ENCODE measurements at regions not wholly inside any gene's neighbourhood (a gene's known extent, or its start where the extent isn't known, plus 50 kb on each side); places are given as distances from the start of the nearest gene placed in this dataset.

- ChIA-PET CTCF (no interaction called here), POLR2A (no interaction called here)
These were observed 109.6 kb downstream of the DYRK2 start for GRCh38 chr12:67758119-67758518.

GRCh38 chr12:67758521-67758920 lies 110.0 kb downstream of the DYRK2 start:
- CTCF ChIA-PET: no interaction called here
- POLR2A ChIA-PET: no interaction called here

DNA sequence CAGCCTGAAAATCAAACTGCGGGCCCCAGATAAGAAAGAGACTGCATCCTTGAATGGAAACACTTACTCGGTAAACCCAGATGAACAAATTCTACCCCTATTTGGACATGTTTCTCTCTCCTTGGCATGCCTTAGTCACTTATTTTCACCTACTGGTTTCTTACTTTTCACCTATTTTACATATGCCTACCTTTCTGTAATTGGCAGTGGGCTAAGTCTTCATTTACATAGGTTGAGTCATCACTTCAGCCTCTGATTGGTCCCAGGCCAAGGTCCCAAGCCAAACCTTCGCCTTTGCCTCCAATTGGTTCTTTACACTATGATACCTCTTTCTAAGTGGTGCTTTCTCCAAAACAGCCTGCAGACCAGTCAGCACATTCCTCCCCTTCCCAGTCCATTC lies 111.3 kb downstream of the DYRK2 start:
- POLR2A ChIA-PET: no interaction called here

GRCh38 chr12:67760586-67761275 lies 112.2 kb downstream of the DYRK2 start:
- ChIA-PET CTCF (no interaction called here), POLR2A (no interaction called here)

More for the DNA sequence above, 111.3 kb downstream of the DYRK2 start:
- CTCF ChIA-PET: no interaction called here

DNA sequence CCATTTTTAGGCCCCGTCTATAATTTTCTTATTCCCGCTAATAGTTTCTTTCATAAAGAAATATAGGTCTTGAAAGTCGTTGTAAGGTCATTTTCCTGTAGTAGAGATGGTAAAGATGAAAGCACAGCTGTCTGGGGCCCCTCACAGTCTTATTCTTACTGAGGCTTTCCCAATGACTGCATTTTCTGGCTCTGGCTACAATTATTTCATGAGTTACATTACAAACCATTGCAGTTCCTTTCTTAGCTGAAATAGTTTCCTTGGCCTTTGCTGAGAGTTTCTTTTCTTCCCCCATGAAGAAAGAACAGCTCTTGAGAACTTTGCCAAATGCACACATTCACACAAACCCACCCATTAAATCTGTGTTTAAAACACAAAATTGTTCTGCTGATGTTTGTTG lies 113.0 kb downstream of the DYRK2 start:
- ChIA-PET CTCF (no interaction called here), POLR2A (no interaction called here)

GRCh38 chr12:67764055-67764454 lies 115.5 kb downstream of the DYRK2 start:
- ChIA-PET CTCF (no interaction called here), POLR2A (no interaction called here)

GRCh38 chr12:67764946-67765619 lies 116.5 kb downstream of the DYRK2 start:
- ChIA-PET POLR2A (no interaction called here), CTCF (no interaction called here)

- ChIA-PET CTCF (interaction anchor here (0.7 kb wide), 1 partner anchor 19 kb away, joined by 3 read pairs; no protein-coding TSS in a partner anchor), POLR2A (no interaction called here)
These were observed 117.5 kb downstream of the DYRK2 start for GRCh38 chr12:67765776-67766766.

DNA sequence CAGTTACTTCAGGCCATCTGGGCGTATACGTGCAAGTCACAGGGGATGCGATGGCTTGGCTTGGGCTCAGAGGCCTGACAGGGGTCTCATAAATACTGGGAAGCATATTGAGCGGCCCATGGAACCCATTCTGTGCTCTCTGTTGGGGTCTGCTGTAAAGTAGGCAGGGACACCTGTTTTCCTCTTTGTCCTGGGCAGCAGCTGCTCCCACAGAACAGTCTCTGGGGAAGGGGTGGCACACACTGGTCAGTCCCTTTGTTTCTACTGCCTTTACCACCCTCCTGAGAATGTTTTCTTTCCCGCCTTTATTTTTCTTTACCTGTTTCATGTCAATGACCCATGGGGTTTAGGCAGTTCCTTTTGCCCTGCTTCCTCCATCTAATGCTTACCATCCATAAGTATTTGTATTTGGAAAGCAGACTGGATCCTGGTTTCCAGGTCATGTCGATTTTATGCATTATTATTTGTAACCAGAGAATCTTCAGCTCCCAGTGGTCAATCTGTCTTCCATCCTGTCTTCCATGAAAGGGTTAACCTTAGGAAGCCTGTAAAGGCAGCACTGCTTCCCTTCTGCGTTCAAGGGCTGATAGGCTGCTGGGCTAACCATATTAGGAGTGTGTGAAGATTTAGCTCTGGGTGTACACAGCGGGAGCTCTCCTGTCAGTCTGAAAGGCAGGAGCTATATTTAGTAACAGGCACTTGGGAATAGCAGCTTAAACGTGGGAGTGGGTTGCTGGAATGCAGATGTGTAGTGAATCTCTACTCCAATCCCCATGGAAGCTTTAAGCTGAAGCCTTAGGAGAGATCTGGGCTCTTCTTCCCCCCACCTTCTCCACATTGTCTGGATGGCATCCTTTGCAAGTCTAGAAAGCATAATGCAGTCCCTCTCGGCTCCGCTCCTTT lies 124.0 kb downstream of the DYRK2 start:
- CTCF ChIA-PET: no interaction called here
- POLR2A ChIA-PET: no interaction called here

GRCh38 chr12:67773896-67774295 lies 125.4 kb downstream of the DYRK2 start:
- ChIA-PET CTCF (no interaction called here), POLR2A (no interaction called here)

DNA sequence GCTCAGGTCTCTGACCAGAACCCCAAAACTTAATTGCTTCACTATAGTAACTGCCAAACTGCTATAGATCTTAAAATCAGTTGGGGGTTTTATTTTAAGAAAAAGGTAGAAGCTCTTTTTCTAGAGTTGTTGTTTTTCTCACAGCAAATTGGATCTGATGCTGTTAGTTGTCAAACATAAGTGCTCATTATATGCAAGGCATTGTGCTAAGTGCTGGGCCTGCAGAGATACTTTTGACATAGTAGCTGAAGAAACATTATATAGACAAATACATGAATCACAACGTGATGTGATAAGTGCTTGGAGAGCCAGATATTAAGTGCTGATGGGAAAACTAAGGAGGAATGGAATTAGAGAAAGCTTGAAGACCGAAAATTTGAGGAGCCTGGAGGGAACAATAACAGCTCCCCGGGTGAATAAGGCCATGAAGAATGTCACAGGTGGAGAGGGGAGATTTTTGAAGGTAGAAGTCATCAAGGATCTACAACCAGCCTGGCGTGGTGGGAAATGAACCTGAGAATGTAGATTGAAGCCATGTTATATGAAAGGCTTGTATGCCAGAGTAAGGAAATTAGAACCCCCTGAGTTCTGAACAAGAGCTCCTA lies 126.5 kb downstream of the DYRK2 start:
- ChIA-PET POLR2A (no interaction called here), CTCF (interaction anchor here (0.6 kb wide), 1 partner anchor 329 kb away, joined by 3 read pairs; no protein-coding TSS in a partner anchor)

GRCh38 chr12:67780580-67781084 lies 132.1 kb downstream of the DYRK2 start:
- POLR2A ChIA-PET: no interaction called here
- CTCF ChIA-PET: no interaction called here

DNA sequence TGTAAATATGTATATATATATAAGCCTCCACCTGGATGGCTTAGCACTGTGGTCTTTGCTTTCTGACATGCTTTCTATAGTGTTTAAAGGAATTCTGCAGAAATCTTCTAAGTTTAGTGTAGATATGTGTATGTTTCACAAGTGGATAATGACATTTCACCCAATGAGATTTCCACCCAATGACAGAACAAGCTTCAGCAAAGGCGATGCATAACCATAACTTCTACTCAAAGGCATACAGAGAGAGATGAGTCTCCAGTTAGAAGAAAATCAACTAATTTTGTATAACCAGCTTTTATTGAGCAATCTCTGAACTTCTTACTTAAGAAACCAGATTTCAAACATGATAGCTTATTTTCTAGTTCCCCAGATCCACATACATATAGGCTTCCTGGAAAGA lies 134.0 kb downstream of the DYRK2 start:
- POLR2A ChIA-PET: no interaction called here
- CTCF ChIA-PET: no interaction called here

GRCh38 chr12:67783393-67783792 lies 134.8 kb downstream of the DYRK2 start:
- ChIA-PET CTCF (no interaction called here), POLR2A (no interaction called here)

- ChIA-PET CTCF (interaction anchor here (1.2 to 1.5 kb wide), 2 partner anchors 18 to 429 kb away, joined by 3 to 5 read pairs; no protein-coding TSS in a partner anchor), POLR2A (no interaction called here)
These were observed 136.3 kb downstream of the DYRK2 start for GRCh38 chr12:67784831-67785230.

- ChIA-PET CTCF (interaction anchor here (1.2 kb wide), 1 partner anchor 430 kb away, joined by 5 read pairs; no protein-coding TSS in a partner anchor), POLR2A (no interaction called here)
These were observed 137.5 kb downstream of the DYRK2 start for GRCh38 chr12:67786086-67786485.

- ChIA-PET CTCF (no interaction called here), POLR2A (no interaction called here)
These were observed 139.6 kb downstream of the DYRK2 start for GRCh38 chr12:67788118-67788517.

DNA sequence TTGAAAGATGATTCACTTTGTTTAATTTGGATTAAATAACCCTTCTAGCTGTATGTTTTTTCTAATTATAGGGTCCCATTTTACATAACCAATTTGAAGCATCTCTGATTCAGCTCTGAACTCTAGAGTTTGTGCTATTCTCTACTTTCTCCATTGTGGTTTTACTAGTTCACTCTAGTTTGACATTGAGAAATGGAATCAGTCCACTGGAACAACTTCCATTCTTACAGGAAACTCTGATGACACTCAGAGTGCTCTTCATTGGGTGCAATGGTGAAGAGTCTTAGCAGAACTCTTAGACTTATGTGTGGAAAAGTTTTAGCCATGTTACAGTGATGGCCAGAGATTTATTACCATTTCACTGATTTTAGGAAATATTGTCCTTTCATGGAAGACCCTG lies 140.7 kb downstream of the DYRK2 start:
- CTCF ChIA-PET: no interaction called here
- POLR2A ChIA-PET: no interaction called here

DNA sequence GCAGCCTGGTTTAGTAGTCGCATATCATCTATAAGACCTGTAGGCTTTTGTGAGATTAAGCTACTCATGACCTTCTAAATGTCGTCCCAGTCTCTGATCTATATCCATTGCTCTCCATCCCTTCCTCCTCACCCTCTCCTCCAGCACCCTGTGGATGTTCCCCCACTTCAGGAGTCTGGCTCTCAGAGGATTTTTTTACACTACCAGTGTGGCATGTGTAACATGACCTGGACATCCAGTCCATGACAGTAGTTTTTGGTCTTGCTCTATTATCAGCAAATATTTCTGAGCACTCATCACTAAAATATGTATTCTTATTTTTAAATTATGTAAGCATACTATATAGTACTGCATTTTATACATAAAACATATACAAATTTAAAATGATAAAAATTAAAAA lies 142.1 kb downstream of the DYRK2 start:
- ChIA-PET CTCF (no interaction called here), POLR2A (no interaction called here)
